ENCODE measurements at regions not wholly inside any gene's neighbourhood (a gene's known extent, or its start where the extent isn't known, plus 50 kb on each side); places are given as distances from the start of the nearest gene placed in this dataset.

GRCh38 chr18:24656551-24657443 is 196.4 kb downstream of the HRH4 start:
- TF ChIP-seq CTCF (IDR thresholded peaks at IDR 0.05) = no peak
- no peak for TF ChIP-seq POLR2A (IDR thresholded peaks at IDR 0.05)
